K562 (cell line): ENCODE measurements at regions not wholly inside any gene's neighbourhood (a gene's known extent, or its start where the extent isn't known, plus 50 kb on each side); places are given as distances from the start of the nearest gene placed in this dataset.

Experiments used
- CTCF ChIP-seq, 3 experiments: IDR thresholded peaks in 2 of 3; conservative IDR thresholded peaks in 1 of 3; 2 replicates each; pipeline ENCODE4 v1.5.1; 2011 to 2012; ENCODE audit warnings: low read length in 3 of 3, mild to moderate bottlenecking in 3 of 3, control low read depth in 2 of 3, improper control_type of control experiment in 1 of 3, inconsistent platforms in 1 of 3, low read depth in 1 of 3, mixed read lengths in 1 of 3, moderate library complexity in 1 of 3; ENCODE audit not compliant: insufficient read depth in 2 of 3
- E4F1 ChIP-seq: fragments of 250-450 bp; sonication (Bioruptor Pico); IDR thresholded peaks from 2 replicates; pipeline ENCODE4 v1.5.0; 2021; ENCODE audit warnings: mild to moderate bottlenecking, borderline replicate concordance
- EZH2 ChIP-seq: IDR thresholded peaks from 2 replicates; pipeline ENCODE4 v1.6.1; 2012; ENCODE audit warnings: low read depth, mild to moderate bottlenecking, inconsistent platforms, low read length, borderline replicate concordance
- FOXK1 ChIP-seq: sonication (generic); formaldehyde crosslinking; IDR thresholded peaks from 2 replicates; pipeline ENCODE4 v1.8.0; 2022; ENCODE audit warnings: missing genetic modification reagents, mild to moderate bottlenecking, borderline replicate concordance
- FOXP1 ChIP-seq: sonication (generic); formaldehyde crosslinking; IDR thresholded peaks from 2 replicates; pipeline ENCODE4 v1.8.0; 2022; ENCODE audit warnings: mild to moderate bottlenecking, missing genetic modification reagents
- HOXB6 ChIP-seq: fragments of 250-450 bp; sonication (Bioruptor Pico); IDR thresholded peaks from 2 replicates; pipeline ENCODE4 v1.5.1; 2022; ENCODE audit warnings: mild to moderate bottlenecking, borderline replicate concordance
- KDM5B ChIP-seq: fragments of 200-600 bp; sonication (generic); IDR thresholded peaks from 2 replicates; pipeline ENCODE4 v1.6.1; 2012; ENCODE audit warnings: low read depth, mild to moderate bottlenecking, moderate library complexity, low read length, control low read depth, inconsistent platforms; ENCODE audit not compliant: insufficient replicate concordance
- SMC3 ChIP-seq: conservative IDR thresholded peaks from 2 replicates; pipeline ENCODE4 v1.6.1; 2011; ENCODE audit warnings: low read depth, low read length, improper control_type of control experiment; ENCODE audit not compliant: insufficient read depth
- TFAP4 ChIP-seq: sonication (generic); formaldehyde crosslinking; IDR thresholded peaks from 2 replicates; pipeline ENCODE4 v1.8.0; 2022; ENCODE audit warnings: missing genetic modification reagents, mild to moderate bottlenecking, moderate library complexity, borderline replicate concordance
- THAP7 ChIP-seq: fragments of 250-450 bp; sonication (Bioruptor Pico); IDR thresholded peaks from 2 replicates; pipeline ENCODE4 v1.5.0; 2021
- USF2 ChIP-seq: sonication (generic); formaldehyde crosslinking; IDR thresholded peaks from 2 replicates; pipeline ENCODE4 v1.5.0; 2020; ENCODE audit warnings: missing genetic modification reagents
- YY1 ChIP-seq, 3 experiments: IDR thresholded peaks; 2 replicates each; pipeline ENCODE4 v1.6.1; 2011; ENCODE audit warnings: low read length in 2 of 3, mild to moderate bottlenecking in 2 of 3, moderate library complexity in 2 of 3, borderline replicate concordance in 1 of 3, control low read depth in 1 of 3, low read depth in 1 of 3; ENCODE audit not compliant: insufficient read depth in 3 of 3, insufficient replicate concordance in 2 of 3, control insufficient read depth in 1 of 3, insufficient read length in 1 of 3; ENCODE audit errors: extremely low read depth in 1 of 3
- ZNF274 ChIP-seq: IDR thresholded peaks from 2 replicates; pipeline ENCODE4 v1.6.1; 2011; ENCODE audit warnings: low read depth, mild to moderate bottlenecking, low read length, moderate library complexity, borderline replicate concordance
- ZNF764 ChIP-seq: fragments of 250-450 bp; sonication (Bioruptor Pico); IDR thresholded peaks from 2 replicates; pipeline ENCODE4 v1.4.0; 2020; ENCODE audit warnings: low read depth, mild to moderate bottlenecking, moderate library complexity

- no peak for TF ChIP-seq HOXB6 (CRISPR knock-in tag)
- no peak for TF ChIP-seq USF2 (CRISPR knock-in tag)
- no peak for TF ChIP-seq FOXK1 (CRISPR knock-in tag)
- TF ChIP-seq SMC3: no peak
- no peak for TF ChIP-seq CTCF (IDR thresholded peaks at IDR 0.05 in 2 of 3, conservative IDR thresholded peaks at IDR 0.05 in 1 of 3; ENCODE audit: insufficient read depth in 2 of 3, low read depth in 1 of 3, low read length in 3 of 3)
- no peak for TF ChIP-seq FOXP1 (CRISPR knock-in tag)
- TF ChIP-seq KDM5B: no peak
- TF ChIP-seq EZH2: no peak
- TF ChIP-seq ZNF274: no peak
- no peak for TF ChIP-seq TFAP4 (CRISPR knock-in tag)
- no peak for TF ChIP-seq THAP7 (CRISPR knock-in tag)
- TF ChIP-seq YY1 (IDR thresholded peaks at IDR 0.05; ENCODE audit: borderline replicate concordance in 1 of 3, control insufficient read depth in 1 of 3, extremely low read depth in 1 of 3, insufficient read depth in 3 of 3, insufficient read length in 1 of 3, insufficient replicate concordance in 2 of 3, low read depth in 1 of 3, low read length in 2 of 3): no peak
- no peak for TF ChIP-seq E4F1 (CRISPR knock-in tag)
- no peak for TF ChIP-seq ZNF764 (CRISPR knock-in tag)
Measured at GRCh38 chr22:34973926-34974325, 92.0 kb upstream of the ISX start.
